K562 (cell line): ENCODE measurements at regions not wholly inside any gene's neighbourhood (a gene's known extent, or its start where the extent isn't known, plus 50 kb on each side); places are given as distances from the start of the nearest gene placed in this dataset.

ENCODE experiments used
- ATF7 ChIP-seq: fragments of 450-650 bp; IDR thresholded peaks from 2 replicates; pipeline ENCODE4 v1.7.1; 2014; ENCODE audit warnings: mild to moderate bottlenecking, moderate library complexity
- BHLHE40 ChIP-seq: IDR thresholded peaks from 2 replicates; pipeline ENCODE4 v1.6.1; 2011; ENCODE audit warnings: low read length, improper control_type of control experiment
- CREM ChIP-seq: IDR thresholded peaks from 2 replicates; pipeline ENCODE4 v1.6.1; 2014; ENCODE audit warnings: antibody characterized with exemption, low read depth
- E2F8 ChIP-seq: fragments of 450-650 bp; IDR thresholded peaks from 2 replicates; pipeline ENCODE4 v1.7.1; 2018; ENCODE audit warnings: mild to moderate bottlenecking, low read depth; ENCODE audit not compliant: partially characterized antibody
- FOSL1 ChIP-seq: fragments of 200-800 bp; sonication (Bioruptor generic); conservative IDR thresholded peaks from 2 replicates; pipeline ENCODE4 v1.6.1; 2016; ENCODE audit warnings: missing genetic modification characterization, missing compliant biosample characterization
- HNRNPH1 ChIP-seq: fragments of 200-400 bp; formaldehyde crosslinking; optimal IDR thresholded peaks from 2 replicates; pipeline ENCODE3; 2017; ENCODE audit warnings: low read depth, mild to moderate bottlenecking, low read length, moderate library complexity
- JUN ChIP-seq, 2 experiments: sonication (generic) in 1 of 2; formaldehyde crosslinking in 1 of 2; IDR thresholded peaks; 2 replicates each; pipeline versions ENCODE4 v1.6.1 to v1.8.0; 2012 to 2022; ENCODE audit warnings: borderline replicate concordance in 2 of 2, mild to moderate bottlenecking in 2 of 2, improper control_type of control experiment in 1 of 2, low read depth in 1 of 2, low read length in 1 of 2, missing genetic modification reagents in 1 of 2
- JUND ChIP-seq, 2 experiments: IDR thresholded peaks; 2 replicates in 1 of 2; 3 replicates in 1 of 2; pipeline ENCODE4 v1.6.1; 2011; ENCODE audit warnings: borderline replicate concordance in 2 of 2, low read depth in 2 of 2, low read length in 2 of 2, improper control_type of control experiment in 1 of 2, missing biosample characterization in 1 of 2, missing genetic modification characterization in 1 of 2, missing genetic modification reagents in 1 of 2
- MBD2 ChIP-seq: sonication (generic); IDR thresholded peaks from 2 replicates; pipeline ENCODE4 v1.6.1; 2016; ENCODE audit warnings: low read depth, borderline replicate concordance
- RCOR1 ChIP-seq, 2 experiments: IDR thresholded peaks; 2 replicates each; pipeline ENCODE4 v1.6.1; 2012; ENCODE audit warnings: low read depth in 2 of 2, low read length in 2 of 2, borderline replicate concordance in 1 of 2, improper control_type of control experiment in 1 of 2
- SNIP1 ChIP-seq: fragments of 450-650 bp; IDR thresholded peaks from 2 replicates; pipeline ENCODE4 v1.7.1; 2017; ENCODE audit warnings: low read depth, mild to moderate bottlenecking
- SNRNP70 ChIP-seq: fragments of 200-400 bp; formaldehyde crosslinking; optimal IDR thresholded peaks from 2 replicates; pipeline ENCODE3; 2017; ENCODE audit warnings: low read depth, low read length
- SPI1 ChIP-seq: IDR thresholded peaks from 2 replicates; pipeline ENCODE4 v1.6.1; 2011; ENCODE audit warnings: low read depth, low read length, control low read depth, borderline replicate concordance
- ZBTB5 ChIP-seq: fragments of 450-650 bp; IDR thresholded peaks from 2 replicates; pipeline ENCODE4 v1.6.1; 2017; ENCODE audit warnings: antibody characterized with exemption
- ZNF324 ChIP-seq: fragments of 250-450 bp; sonication (Bioruptor Pico); IDR thresholded peaks from 2 replicates; pipeline ENCODE4 v1.4.0; 2020; ENCODE audit warnings: mild to moderate bottlenecking
- ZNF347 ChIP-seq: fragments of 450-650 bp; formaldehyde crosslinking; IDR thresholded peaks from 2 replicates; pipeline ENCODE4 v1.4.0; 2020; ENCODE audit warnings: low read depth, mild to moderate bottlenecking, moderate library complexity
- TF ChIP-seq, protein P1 (sequence below), 2 experiments: fragments of 450-650 bp in 1 of 2; sonication (generic) in 1 of 2; formaldehyde crosslinking in 1 of 2; IDR thresholded peaks in 1 of 2; conservative IDR thresholded peaks in 1 of 2; 2 replicates each; pipeline versions ENCODE4 v1.6.1 to v1.8.1; 2016 to 2023; ENCODE audit warnings: mild to moderate bottlenecking in 2 of 2, moderate library complexity in 2 of 2, inconsistent platforms in 1 of 2, missing genetic modification reagents in 1 of 2

DNA sequence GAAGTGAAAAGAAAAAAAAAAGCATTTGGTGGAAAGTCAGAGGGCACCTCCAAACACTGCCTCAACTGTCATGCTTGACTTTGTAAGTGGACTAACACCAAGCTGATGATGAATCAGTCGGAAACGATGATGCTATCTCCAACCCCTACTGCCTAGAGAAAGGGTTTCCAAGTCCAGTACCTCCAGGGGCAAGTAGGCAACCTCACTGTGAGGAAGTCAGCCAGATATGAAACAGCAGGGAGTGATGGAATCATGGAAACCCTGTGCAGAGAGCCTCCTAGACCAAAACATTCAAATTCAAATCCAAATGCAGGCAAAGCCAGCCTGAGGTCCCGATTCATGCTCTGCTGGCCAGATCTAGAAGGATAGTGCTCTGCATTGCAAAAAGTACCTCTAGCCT is 100.9 kb upstream of the SERP2 start (continued):
- TF ChIP-seq ZBTB5 (no peak), JUN (IDR thresholded peaks at IDR 0.05; ENCODE audit: borderline replicate concordance, low read depth, low read length) (peak; percentile 46; the same call in 1 of the 2 replicates), JUN (CRISPR knock-in tag; IDR thresholded peaks at IDR 0.05; ENCODE audit: borderline replicate concordance) (no peak), ZNF347 (CRISPR knock-in tag) (no peak), SPI1 (peak; percentile 13; the same call in 1 of the 2 replicates), RCOR1 (IDR thresholded peaks at IDR 0.05; ENCODE audit: borderline replicate concordance in 1 of 2, low read depth in 2 of 2, low read length in 2 of 2) (0 out of 4 replicates have a peak, but pooled peaks of 1 of the 2 experiments have one; percentile 5), HNRNPH1 (no peak), CREM (0 out of 2 replicates have a peak, but pooled peaks have one; percentile 7), MBD2 (no peak), ZNF324 (CRISPR knock-in tag) (no peak), ATF7 (no peak), BHLHE40 (no peak), E2F8 (no peak), SNRNP70 (no peak), FOSL1 (peak; percentile 68), JUND (IDR thresholded peaks at IDR 0.05; ENCODE audit: borderline replicate concordance, low read depth, low read length) (peak; percentile 54; the same call in 1 of the 2 replicates), JUND (tag; IDR thresholded peaks at IDR 0.05; ENCODE audit: borderline replicate concordance, low read depth, low read length) (no peak; the same call in 2 of the 3 replicates), SNIP1 (no peak)
- TF ChIP-seq, protein P1, sequence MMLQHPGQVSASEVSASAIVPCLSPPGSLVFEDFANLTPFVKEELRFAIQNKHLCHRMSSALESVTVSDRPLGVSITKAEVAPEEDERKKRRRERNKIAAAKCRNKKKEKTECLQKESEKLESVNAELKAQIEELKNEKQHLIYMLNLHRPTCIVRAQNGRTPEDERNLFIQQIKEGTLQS (IDR thresholded peaks at IDR 0.05): peak; percentile 45; the same call in 1 of the 2 replicates
- TF ChIP-seq, protein P1 (CRISPR knock-in tag; conservative IDR thresholded peaks at IDR 0.05): no peak
